ENCODE measurements at regions not wholly inside any gene's neighbourhood (a gene's known extent, or its start where the extent isn't known, plus 50 kb on each side); places are given as distances from the start of the nearest gene placed in this dataset.

DNA sequence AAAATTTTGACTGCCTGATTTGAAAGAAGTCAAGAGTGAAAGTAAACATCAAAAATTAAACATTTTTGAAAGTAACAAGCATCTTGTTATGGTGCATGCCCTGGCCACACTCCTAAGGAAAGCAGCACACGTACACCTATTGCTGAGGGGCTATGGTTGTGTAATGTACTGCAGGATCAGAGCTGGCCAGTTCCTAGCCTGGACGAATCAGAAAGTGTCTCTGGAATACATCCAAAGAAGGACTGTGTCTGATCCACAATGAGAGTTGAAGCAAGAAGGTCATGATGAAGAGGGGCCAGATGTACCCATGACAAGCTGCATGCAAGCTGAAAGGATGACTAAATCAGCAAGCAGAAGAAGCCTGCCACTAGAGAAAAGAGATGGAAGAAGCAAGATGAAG is 618.2 kb downstream of the TLE1 start:
- TF ChIP-seq, protein P1, sequence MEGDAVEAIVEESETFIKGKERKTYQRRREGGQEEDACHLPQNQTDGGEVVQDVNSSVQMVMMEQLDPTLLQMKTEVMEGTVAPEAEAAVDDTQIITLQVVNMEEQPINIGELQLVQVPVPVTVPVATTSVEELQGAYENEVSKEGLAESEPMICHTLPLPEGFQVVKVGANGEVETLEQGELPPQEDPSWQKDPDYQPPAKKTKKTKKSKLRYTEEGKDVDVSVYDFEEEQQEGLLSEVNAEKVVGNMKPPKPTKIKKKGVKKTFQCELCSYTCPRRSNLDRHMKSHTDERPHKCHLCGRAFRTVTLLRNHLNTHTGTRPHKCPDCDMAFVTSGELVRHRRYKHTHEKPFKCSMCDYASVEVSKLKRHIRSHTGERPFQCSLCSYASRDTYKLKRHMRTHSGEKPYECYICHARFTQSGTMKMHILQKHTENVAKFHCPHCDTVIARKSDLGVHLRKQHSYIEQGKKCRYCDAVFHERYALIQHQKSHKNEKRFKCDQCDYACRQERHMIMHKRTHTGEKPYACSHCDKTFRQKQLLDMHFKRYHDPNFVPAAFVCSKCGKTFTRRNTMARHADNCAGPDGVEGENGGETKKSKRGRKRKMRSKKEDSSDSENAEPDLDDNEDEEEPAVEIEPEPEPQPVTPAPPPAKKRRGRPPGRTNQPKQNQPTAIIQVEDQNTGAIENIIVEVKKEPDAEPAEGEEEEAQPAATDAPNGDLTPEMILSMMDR (IDR thresholded peaks at IDR 0.05 in 4 of 5, conservative IDR thresholded peaks at IDR 0.05 in 1 of 5), result no peak
- no peak for TF ChIP-seq POLR2A (IDR thresholded peaks at IDR 0.05)
